ENCODE measurements at regions not wholly inside any gene's neighbourhood (a gene's known extent, or its start where the extent isn't known, plus 50 kb on each side); places are given as distances from the start of the nearest gene placed in this dataset.

- H3K4me3 ChIP-seq (ENCODE audit: insufficient read depth, low read depth, low read length): no peak overlapping the region
- H4K91ac ChIP-seq (ENCODE audit: insufficient read depth, low read depth, low read length): no peak overlapping the region
- no TSS peak for BruUV-seq (replicated peaks)
- dilution Hi-C loops (cut with HindIII; ENCODE audit: low sequenced_read_pairs, unreplicated experiment): no loop called here
- no peak overlapping the region for H2BK20ac ChIP-seq (ENCODE audit: low read depth, low read length)
- no peaks in the 10 kb centered on the region for H4K20me1 ChIP-seq (ENCODE audit: insufficient read depth, low read length)
- ChIA-PET CTCF (no interaction called here), POLR2A (ENCODE audit: unreplicated experiment) (no interaction called here)
- H3K9ac ChIP-seq (ENCODE audit: low read depth, low read length): no peak overlapping the region
- no peak overlapping the region for H3K4me2 ChIP-seq (ENCODE audit: low read depth, low read length)
- no peak overlapping the region for H2AFZ ChIP-seq (replicated peaks; ENCODE audit: low read length, poor library complexity)
- H2BK15ac ChIP-seq (ENCODE audit: low read depth, low read length): no peak overlapping the region
- peaks cover 7% of the 10 kb centered on the region for H3K4me1 ChIP-seq (ENCODE audit: control insufficient read depth, insufficient read depth, low read length)
- DNase-seq (no peak), ATAC-seq (ENCODE audit: low read depth) (no peak)
- no peak overlapping the region for H3K27ac ChIP-seq (ENCODE audit: insufficient read depth, low read length)
- no peak overlapping the region for H3K23ac ChIP-seq (ENCODE audit: low read depth, low read length)
- no peaks in the 10 kb centered on the region for H3K9me3 ChIP-seq (ENCODE audit: control insufficient read depth, insufficient read depth, low read length)
- H2BK120ac ChIP-seq (ENCODE audit: low read depth, low read length): no peak overlapping the region
- no peak overlapping the region for H2BK5ac ChIP-seq (ENCODE audit: low read depth, low read length, poor library complexity, severe bottlenecking)
- in situ Hi-C loops (cut with MboI; ENCODE audit: low sequenced_read_pairs): no loop called here
- no peak overlapping the region for H3K18ac ChIP-seq (ENCODE audit: low read depth, low read length)
- H4K5ac ChIP-seq (ENCODE audit: low read depth, low read length): no peak overlapping the region
- H3K36me3 ChIP-seq (ENCODE audit: control insufficient read depth, insufficient read depth, low read length): no peaks in the 10 kb centered on the region
- H3K14ac ChIP-seq (replicated peaks; ENCODE audit: low read depth, low read length): no peak overlapping the region
- TF ChIP-seq MXI1 (IDR thresholded peaks at IDR 0.05; ENCODE audit: borderline replicate concordance, low read depth, low read length): no peak
- TF ChIP-seq CHD1 (IDR thresholded peaks at IDR 0.05; ENCODE audit: low read depth, low read length): no peak
- TF ChIP-seq RAD21 (IDR thresholded peaks at IDR 0.05; ENCODE audit: low read length): no peak
- no peak for TF ChIP-seq RFX5 (IDR thresholded peaks at IDR 0.05; ENCODE audit: low read depth, low read length)
- TF ChIP-seq SMC3 (IDR thresholded peaks at IDR 0.05; ENCODE audit: low read depth, low read length): no peak
- TF ChIP-seq POLR2A (IDR thresholded peaks at IDR 0.05; ENCODE audit: low read depth, low read length): no peak
- no peak for TF ChIP-seq CTCF (conservative IDR thresholded peaks at IDR 0.05; ENCODE audit: low read depth, low read length)
- TF ChIP-seq, protein P1, sequence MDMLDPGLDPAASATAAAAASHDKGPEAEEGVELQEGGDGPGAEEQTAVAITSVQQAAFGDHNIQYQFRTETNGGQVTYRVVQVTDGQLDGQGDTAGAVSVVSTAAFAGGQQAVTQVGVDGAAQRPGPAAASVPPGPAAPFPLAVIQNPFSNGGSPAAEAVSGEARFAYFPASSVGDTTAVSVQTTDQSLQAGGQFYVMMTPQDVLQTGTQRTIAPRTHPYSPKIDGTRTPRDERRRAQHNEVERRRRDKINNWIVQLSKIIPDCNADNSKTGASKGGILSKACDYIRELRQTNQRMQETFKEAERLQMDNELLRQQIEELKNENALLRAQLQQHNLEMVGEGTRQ (IDR thresholded peaks at IDR 0.05; ENCODE audit: low read depth, low read length): no peak
- TF ChIP-seq, protein P2, sequence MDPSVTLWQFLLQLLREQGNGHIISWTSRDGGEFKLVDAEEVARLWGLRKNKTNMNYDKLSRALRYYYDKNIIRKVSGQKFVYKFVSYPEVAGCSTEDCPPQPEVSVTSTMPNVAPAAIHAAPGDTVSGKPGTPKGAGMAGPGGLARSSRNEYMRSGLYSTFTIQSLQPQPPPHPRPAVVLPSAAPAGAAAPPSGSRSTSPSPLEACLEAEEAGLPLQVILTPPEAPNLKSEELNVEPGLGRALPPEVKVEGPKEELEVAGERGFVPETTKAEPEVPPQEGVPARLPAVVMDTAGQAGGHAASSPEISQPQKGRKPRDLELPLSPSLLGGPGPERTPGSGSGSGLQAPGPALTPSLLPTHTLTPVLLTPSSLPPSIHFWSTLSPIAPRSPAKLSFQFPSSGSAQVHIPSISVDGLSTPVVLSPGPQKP (IDR thresholded peaks at IDR 0.05; ENCODE audit: borderline replicate concordance, low read depth, low read length): no peak
- TF ChIP-seq RCOR1 (IDR thresholded peaks at IDR 0.05; ENCODE audit: insufficient replicate concordance, low read length): no peak
- no peak for TF ChIP-seq NFE2L2 (IDR thresholded peaks at IDR 0.05; ENCODE audit: low read depth, low read length)
- TF ChIP-seq BHLHE40 (IDR thresholded peaks at IDR 0.05; ENCODE audit: low read depth, low read length): no peak
- no peak for TF ChIP-seq CEBPB (IDR thresholded peaks at IDR 0.05; ENCODE audit: low read depth, low read length)
- TF ChIP-seq MAFK (IDR thresholded peaks at IDR 0.05; ENCODE audit: low read depth, low read length): no peak
- TF ChIP-seq FOS (IDR thresholded peaks at IDR 0.05; ENCODE audit: low read depth, low read length): no peak
- TF ChIP-seq MAZ (IDR thresholded peaks at IDR 0.05; ENCODE audit: borderline replicate concordance, low read depth, low read length): no peak
- H3K56ac ChIP-seq (ENCODE audit: extremely low read depth, insufficient read depth, low read length): no peak overlapping the region
- H3K79me1 ChIP-seq (ENCODE audit: low read depth in 1 of 2, low read length in 2 of 2): 0 out of 4 replicates have a peak, but pooled peaks cover 0 to 7% of the 10 kb centered on the region in 2 experiments
- H2AK9ac ChIP-seq (replicated peaks; ENCODE audit: low read depth, low read length, poor library complexity): no peak overlapping the region
- no peak overlapping the region for H4K8ac ChIP-seq (ENCODE audit: low read depth in 2 of 2, low read length in 2 of 2)
- WGBS, 2 experiments (ENCODE audit: extremely low coverage in 2 of 2, insufficient read length in 1 of 2): no CpG with 5 or more reads among the region's 8 CpGs
- H3K27me3 ChIP-seq (ENCODE audit: control insufficient read depth, insufficient read depth, low read length): no peaks in the 10 kb centered on the region
- intact Hi-C loops (cut with micrococcal nuclease): no loop called here
- H3K4ac ChIP-seq (ENCODE audit: low read depth, low read length): no peak overlapping the region
- 0 out of 2 replicates have a peak, but pooled peaks cover 4% of the 10 kb centered on the region for H3K9me1 ChIP-seq (ENCODE audit: insufficient read depth, low read length)
- no peak overlapping the region for H2AK5ac ChIP-seq (ENCODE audit: low read depth, low read length)
Measured at GRCh38 chr6:21869085-21869771, 275.7 kb downstream of the SOX4 start.
